ENCODE measurements at regions not wholly inside any gene's neighbourhood (a gene's known extent, or its start where the extent isn't known, plus 50 kb on each side); places are given as distances from the start of the nearest gene placed in this dataset.

DNA sequence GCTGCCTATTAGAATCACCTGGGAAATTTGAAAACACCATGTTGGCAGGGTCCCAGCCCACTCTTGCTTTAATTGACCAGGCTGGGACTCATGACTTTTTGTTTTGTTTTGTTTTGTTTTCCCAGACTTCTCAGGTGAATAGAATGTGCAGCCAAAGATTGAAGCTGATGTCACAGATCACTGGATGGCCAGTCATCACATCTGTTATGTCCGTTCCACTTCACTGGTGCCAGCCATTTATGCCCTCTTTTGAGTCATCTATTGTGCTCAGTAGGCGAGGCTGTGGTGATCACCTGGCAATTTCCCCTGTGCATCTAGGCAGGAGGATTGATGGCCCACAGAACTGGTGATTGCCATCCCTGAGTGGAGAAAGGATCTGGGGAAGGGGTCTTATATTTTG, 297.3 kb downstream of the INSC start:
- H3K4me3 ChIP-seq (replicated peaks; ENCODE audit: low read depth, low read length) = no peak overlapping the region
- DNase-seq (ENCODE audit: low read depth) = no peak
- TF ChIP-seq, protein P1, sequence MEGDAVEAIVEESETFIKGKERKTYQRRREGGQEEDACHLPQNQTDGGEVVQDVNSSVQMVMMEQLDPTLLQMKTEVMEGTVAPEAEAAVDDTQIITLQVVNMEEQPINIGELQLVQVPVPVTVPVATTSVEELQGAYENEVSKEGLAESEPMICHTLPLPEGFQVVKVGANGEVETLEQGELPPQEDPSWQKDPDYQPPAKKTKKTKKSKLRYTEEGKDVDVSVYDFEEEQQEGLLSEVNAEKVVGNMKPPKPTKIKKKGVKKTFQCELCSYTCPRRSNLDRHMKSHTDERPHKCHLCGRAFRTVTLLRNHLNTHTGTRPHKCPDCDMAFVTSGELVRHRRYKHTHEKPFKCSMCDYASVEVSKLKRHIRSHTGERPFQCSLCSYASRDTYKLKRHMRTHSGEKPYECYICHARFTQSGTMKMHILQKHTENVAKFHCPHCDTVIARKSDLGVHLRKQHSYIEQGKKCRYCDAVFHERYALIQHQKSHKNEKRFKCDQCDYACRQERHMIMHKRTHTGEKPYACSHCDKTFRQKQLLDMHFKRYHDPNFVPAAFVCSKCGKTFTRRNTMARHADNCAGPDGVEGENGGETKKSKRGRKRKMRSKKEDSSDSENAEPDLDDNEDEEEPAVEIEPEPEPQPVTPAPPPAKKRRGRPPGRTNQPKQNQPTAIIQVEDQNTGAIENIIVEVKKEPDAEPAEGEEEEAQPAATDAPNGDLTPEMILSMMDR (IDR thresholded peaks at IDR 0.05; ENCODE audit: low read length, missing control alignments) = no peak

DNA sequence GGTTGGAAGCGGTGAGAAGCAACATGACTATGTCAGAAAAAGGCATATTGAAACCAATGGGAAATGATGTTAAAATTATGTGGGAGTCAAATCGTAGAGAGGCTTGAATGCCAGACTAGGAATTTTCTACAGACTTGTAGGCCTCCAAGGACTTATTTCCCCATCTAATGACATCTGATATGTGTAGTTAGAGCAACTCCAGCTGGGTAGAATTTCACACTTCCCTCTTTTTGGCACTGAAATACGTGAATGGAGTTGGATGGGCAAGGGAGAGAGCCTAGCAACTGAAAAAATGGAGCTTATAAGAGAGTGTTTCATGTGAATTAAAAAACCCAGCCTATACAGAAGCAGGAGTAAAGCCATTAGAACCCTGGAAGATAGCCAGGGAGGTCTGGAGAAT, 304.2 kb downstream of the INSC start:
- no peak for DNase-seq (ENCODE audit: low read depth)
- TF ChIP-seq, protein P1 (IDR thresholded peaks at IDR 0.05; ENCODE audit: low read length, missing control alignments) = no peak

DNA sequence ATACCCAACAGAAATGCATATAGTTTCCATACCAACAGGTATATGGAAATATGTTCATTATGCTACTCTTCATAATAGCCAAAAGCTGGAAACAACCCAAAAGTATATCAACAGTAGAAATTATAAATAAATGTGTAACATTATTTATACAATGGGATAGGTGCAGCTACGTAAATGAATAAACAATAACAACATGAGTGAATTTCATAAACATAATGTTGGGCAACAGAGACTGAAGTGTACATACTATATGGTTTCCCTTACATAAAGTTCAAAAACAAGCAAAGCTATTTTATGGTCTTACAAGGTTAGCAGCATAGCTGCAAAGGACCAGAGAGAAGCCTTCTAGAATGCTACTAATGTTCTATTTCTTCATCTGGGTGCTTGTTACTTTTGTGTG, 305.0 kb downstream of the INSC start:
- DNase-seq (ENCODE audit: low read depth) = no peak
- TF ChIP-seq, protein P1 (IDR thresholded peaks at IDR 0.05; ENCODE audit: low read length, missing control alignments) = no peak
- no peak overlapping the region for H3K4me3 ChIP-seq (replicated peaks; ENCODE audit: low read depth, low read length)

More for the DNA sequence above, 304.2 kb downstream of the INSC start:
- no peak overlapping the region for H3K4me3 ChIP-seq (replicated peaks; ENCODE audit: low read depth, low read length)

DNA sequence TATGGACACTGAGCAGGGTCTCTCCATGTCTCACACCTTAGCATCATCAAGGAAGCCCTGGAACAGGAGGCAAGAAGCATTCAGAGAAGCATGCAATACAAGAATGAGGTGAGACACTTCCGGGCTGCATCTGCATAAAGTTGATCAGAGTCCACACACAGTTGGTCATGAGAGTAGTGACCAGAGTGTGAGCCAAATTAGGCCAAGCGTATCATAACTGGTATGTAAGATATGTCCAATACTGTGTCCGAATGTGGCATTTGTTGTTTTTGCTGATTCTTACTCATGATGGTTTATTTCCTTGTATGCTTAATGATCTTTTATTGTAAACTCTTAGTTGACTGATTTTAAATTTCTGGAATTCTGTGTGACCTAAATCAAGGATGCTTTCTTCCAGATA, 315.7 kb downstream of the INSC start:
- TF ChIP-seq, protein P1 (IDR thresholded peaks at IDR 0.05; ENCODE audit: low read length, missing control alignments) = no peak
- H3K4me3 ChIP-seq (replicated peaks; ENCODE audit: low read depth, low read length) = no peak overlapping the region
- DNase-seq (ENCODE audit: low read depth) = no peak

DNA sequence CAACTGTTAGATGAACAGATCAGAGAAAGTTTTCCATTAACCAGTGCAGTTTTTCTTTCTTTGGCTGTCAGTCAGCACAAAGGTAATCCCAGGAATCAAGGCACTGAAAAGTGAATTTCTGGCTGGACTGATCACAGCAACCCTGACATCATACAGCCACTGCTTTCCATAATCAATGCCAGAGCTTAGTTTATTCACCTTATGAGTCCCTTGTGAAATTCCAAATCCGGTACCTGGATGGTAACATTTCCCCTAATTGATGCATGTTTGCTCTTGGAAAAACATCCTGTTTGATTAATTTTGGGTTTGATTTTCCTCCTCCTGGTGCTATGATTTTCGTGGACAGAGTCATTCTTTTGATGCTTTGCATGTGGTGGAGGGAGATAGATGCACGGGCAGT, 319.8 kb downstream of the INSC start:
- no peak for DNase-seq (ENCODE audit: low read depth)
- H3K4me3 ChIP-seq (replicated peaks; ENCODE audit: low read depth, low read length) = no peak overlapping the region
- TF ChIP-seq, protein P1 (IDR thresholded peaks at IDR 0.05; ENCODE audit: low read length, missing control alignments) = no peak

DNA sequence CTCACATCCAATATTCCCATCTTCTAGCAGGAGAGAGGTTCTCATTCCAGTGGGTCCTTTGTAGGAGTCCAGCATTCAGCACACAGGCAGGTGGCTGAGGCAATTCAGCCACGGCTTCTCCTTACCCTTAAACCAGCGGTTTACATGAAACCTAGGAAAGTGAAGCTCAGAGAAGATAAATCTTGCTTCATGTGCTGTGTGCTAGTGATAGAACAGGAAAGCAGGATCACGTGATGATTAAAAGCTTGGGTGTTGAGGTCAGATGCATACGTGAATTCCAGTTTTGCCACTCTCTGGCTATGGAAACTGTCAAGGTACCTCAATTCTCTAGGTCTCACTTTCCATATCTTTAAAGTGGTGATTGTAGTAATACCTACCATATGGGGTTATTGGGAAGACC, 331.6 kb downstream of the INSC start:
- TF ChIP-seq, protein P1 (IDR thresholded peaks at IDR 0.05; ENCODE audit: low read length, missing control alignments) = no peak
- DNase-seq (ENCODE audit: low read depth) = no peak
- no peak overlapping the region for H3K4me3 ChIP-seq (replicated peaks; ENCODE audit: low read depth, low read length)

DNA sequence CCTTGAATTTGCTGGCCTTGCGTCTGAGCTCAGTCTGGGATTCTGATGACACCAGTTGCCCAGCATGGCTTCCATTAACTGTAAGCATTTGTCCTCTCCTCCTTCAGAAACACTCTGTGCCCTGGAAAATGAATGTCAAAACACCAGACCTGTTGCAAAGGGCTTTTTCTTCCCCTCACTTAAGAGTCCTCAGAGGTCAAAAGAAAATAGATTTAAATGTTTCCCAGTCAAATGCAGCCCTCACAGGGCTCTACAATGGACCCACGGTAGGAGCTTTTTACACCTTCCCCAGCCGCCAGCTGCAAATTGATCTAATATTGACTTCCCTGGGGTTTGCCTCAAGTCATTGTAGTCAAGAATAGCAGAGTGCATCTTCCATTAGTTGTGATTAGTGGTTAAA, 332.2 kb downstream of the INSC start:
- no peak for DNase-seq (ENCODE audit: low read depth)
- TF ChIP-seq, protein P1 (IDR thresholded peaks at IDR 0.05; ENCODE audit: low read length, missing control alignments) = no peak
- H3K4me3 ChIP-seq (replicated peaks; ENCODE audit: low read depth, low read length) = no peak overlapping the region

Measured in fibroblast of pulmonary artery (primary cell).